Natural killer cell (primary cell): ENCODE measurements at regions not wholly inside any gene's neighbourhood (a gene's known extent, or its start where the extent isn't known, plus 50 kb on each side); places are given as distances from the start of the nearest gene placed in this dataset.
A peak's percentile ranks its signal among the peaks of the same experiment; 100 is the strongest.

Experiments used
- ATAC-seq, 3 donors: fragments of 150-1000 bp in 2 of 3; fragments of 200-7000 bp in 1 of 3; cut with Tn5 transposase; 1 replicate in 1 of 3; 2 replicates in 2 of 3; pipeline ENCODE4 v1.10.0; 2021; ENCODE audit warnings: mild to moderate bottlenecking in 2 of 3, moderate library complexity in 2 of 3
- DNase-seq, 2 donors: peaks; one replicate each; pipeline versions ENCODE4 v3.0.0 to v3.0.0-alpha.2; 2013 to 2021; ENCODE audit warnings: mixed read lengths in 1 of 2
- H3K27ac ChIP-seq: one replicate; pipeline ENCODE4 v1.5.1; 2013; ENCODE audit warnings: mild to moderate bottlenecking, low read length
- H3K27me3 ChIP-seq: one replicate; pipeline ENCODE4 v1.6.1; 2013; ENCODE audit warnings: low read length; ENCODE audit not compliant: control insufficient read depth, insufficient read depth
- H3K36me3 ChIP-seq: one replicate; pipeline ENCODE4 v1.6.1; 2013; ENCODE audit warnings: low read length; ENCODE audit not compliant: control insufficient read depth, insufficient read depth
- H3K4me1 ChIP-seq: one replicate; pipeline ENCODE4 v1.6.1; 2013; ENCODE audit warnings: low read length; ENCODE audit not compliant: control insufficient read depth, insufficient read depth
- H3K4me3 ChIP-seq: one replicate; pipeline ENCODE4 v1.5.1; 2013; ENCODE audit warnings: low read length
- H3K9me3 ChIP-seq: one replicate; pipeline ENCODE4 v1.6.1; 2013; ENCODE audit warnings: low read length; ENCODE audit not compliant: control insufficient read depth, insufficient read depth
- H3K27ac Mint-ChIP-seq, 2 donors: one replicate each; pipeline ENCODE4 v1.8.0; 2022; ENCODE audit warnings: mild to moderate bottlenecking in 2 of 2, mixed read lengths in 2 of 2, moderate library complexity in 1 of 2
- H3K27me3 Mint-ChIP-seq, 2 donors: one replicate each; pipeline ENCODE4 v1.8.0; 2022; ENCODE audit warnings: low read depth in 2 of 2, mixed read lengths in 2 of 2
- H3K36me3 Mint-ChIP-seq: one replicate; pipeline ENCODE4 v1.8.0; 2022; ENCODE audit warnings: mixed read lengths
- H3K4me1 Mint-ChIP-seq, 2 donors: one replicate each; pipeline ENCODE4 v1.8.0; 2022; ENCODE audit warnings: mixed read lengths in 2 of 2
- H3K4me3 Mint-ChIP-seq: one replicate; pipeline ENCODE4 v1.8.0; 2022; ENCODE audit warnings: mild to moderate bottlenecking, moderate library complexity, mixed read lengths
- H3K9me3 Mint-ChIP-seq, 2 donors: one replicate each; pipeline ENCODE4 v1.8.0; 2022; ENCODE audit warnings: mixed read lengths in 2 of 2
- CTCF ChIP-seq: fragments of 200-600 bp; IDR thresholded peaks from one replicate; pipeline ENCODE4 v1.8.0; 2022; ENCODE audit warnings: antibody characterized with exemption
- WGBS: methylation state at CpG from one replicate; pipeline ENCODE4 v1.1.7; 2013; ENCODE audit warnings: missing lambda C conversion rate; ENCODE audit not compliant: insufficient coverage; 5-methylcytosine and 5-hydroxymethylcytosine counted together
- intact Hi-C: fragments of 100-400 bp; cut with micrococcal nuclease; formaldehyde crosslinking; loops from one replicate; pipeline ENCODE4 v1.14.2; 2022

DNA sequence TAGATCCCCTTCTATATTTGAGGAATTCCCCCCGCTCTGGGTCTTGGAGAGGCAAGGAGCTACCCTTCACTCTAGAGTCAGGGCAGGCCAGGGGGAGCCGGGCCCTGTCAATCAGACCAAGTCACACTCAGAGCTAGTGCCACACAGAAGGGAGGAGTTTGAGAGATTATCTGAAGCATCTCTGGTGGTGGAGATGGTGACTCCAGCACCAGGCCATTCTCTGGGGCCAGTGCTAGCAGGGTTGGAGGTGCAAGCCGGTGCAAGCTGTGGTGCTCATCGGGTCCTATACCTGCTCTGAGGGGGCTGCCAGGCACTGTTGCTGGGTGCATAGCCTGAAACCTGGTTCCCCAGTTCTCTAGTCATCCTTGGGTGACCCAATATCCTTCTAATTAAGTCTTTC, 201.2 kb downstream of the COPRS start:
- Histone ChIP-seq H3K9me3 (peaks cover 2% of the 10 kb centered on the region), H3K27ac (no peak overlapping the region), H3K27me3 (no peaks in the 10 kb centered on the region), H3K36me3 (no peaks in the 10 kb centered on the region), H3K4me3 (no peak overlapping the region), H3K4me1 (peaks cover 15% of the 10 kb centered on the region)
- Mint-ChIP-seq H3K9me3 (peaks cover 3 to 4% of the 10 kb centered on the region in 2 donors), H3K27ac (no peak overlapping the region), H3K4me1 (peaks cover 5 to 17% of the 10 kb centered on the region in 2 donors), H3K27me3 (peaks cover under 1 to 13% of the 10 kb centered on the region in 2 donors), H3K36me3 (peaks cover under 1% of the 10 kb centered on the region), H3K4me3 (no peak overlapping the region)
- 86% methylated on average over 4 of the region's 4 CpGs for WGBS
- intact Hi-C loops, result no loop called here
- DNase-seq, result no peak
- ATAC-seq, result no peak
- no peak for TF ChIP-seq CTCF

DNA sequence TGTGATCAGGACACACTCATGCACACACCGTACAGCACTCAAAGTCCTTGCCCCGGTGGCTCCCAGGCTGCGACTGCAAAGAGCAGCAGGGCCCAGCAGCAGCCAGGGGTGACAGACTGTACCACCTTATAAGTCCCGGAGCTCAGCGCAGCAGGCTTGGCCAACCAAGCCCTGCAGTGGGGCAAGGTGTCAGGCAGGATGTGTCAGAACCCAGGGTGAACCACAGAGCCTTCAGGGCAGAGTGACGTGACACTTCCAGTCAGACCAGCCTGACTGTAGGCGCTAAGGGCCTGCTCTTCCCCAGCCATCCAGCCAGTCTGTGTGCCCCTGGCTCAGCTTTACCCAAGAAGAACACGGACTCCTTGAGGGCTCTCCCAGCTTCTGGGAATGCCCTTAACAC, 204.1 kb downstream of the COPRS start:
- no peaks in the 10 kb centered on the region for H3K9me3 ChIP-seq
- peaks cover 15% of the 10 kb centered on the region for H3K4me1 ChIP-seq
- 39% methylated on average over 8 of the region's 8 CpGs for WGBS
- peaks cover 8 to 11% of the 10 kb centered on the region in 2 donors for H3K27me3 Mint-ChIP-seq
- H3K27me3 ChIP-seq, result no peaks in the 10 kb centered on the region
- no peaks in the 10 kb centered on the region for H3K36me3 Mint-ChIP-seq
- no peak for TF ChIP-seq CTCF
- intact Hi-C loops, result no loop called here
- H3K4me3 Mint-ChIP-seq, result peak overlapping the region; percentile 73
- H3K36me3 ChIP-seq, result no peaks in the 10 kb centered on the region
- ATAC-seq (peak; percentile 97 to 100 (median 97)), DNase-seq (peak; percentile 62 to 67)
- peak overlapping the region; percentile 86 to 89 for H3K27ac Mint-ChIP-seq
- H3K9me3 Mint-ChIP-seq, result no peaks in the 10 kb centered on the region
- no peak overlapping the region for H3K4me3 ChIP-seq
- peaks cover 5 to 17% of the 10 kb centered on the region in 2 donors for H3K4me1 Mint-ChIP-seq
- peak overlapping the region; percentile 46 for H3K27ac ChIP-seq

DNA sequence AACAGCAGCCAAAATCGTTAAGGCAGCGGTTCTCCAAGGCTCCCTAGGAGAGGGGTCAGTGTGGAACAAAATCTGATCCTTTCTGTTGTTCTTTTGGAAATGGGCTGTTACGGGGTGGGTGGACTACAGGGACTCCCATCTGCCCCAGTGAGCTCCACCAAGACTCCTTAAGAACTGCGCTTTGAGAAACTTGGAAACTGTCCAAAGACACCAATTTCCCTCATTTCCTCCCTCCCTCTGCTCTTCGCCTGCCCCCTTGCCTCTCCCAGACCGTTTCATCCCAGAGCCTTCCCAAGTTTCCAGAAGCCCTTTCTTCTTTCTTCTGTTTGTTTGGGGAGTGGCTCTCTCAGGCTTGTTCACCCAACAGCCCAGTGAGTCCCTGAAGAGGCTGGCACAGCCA, 205.4 kb downstream of the COPRS start:
- no peaks in the 10 kb centered on the region for H3K27me3 ChIP-seq
- H3K4me1 ChIP-seq, result peaks cover 15% of the 10 kb centered on the region
- H3K4me1 Mint-ChIP-seq, result peaks cover 5 to 17% of the 10 kb centered on the region in 2 donors
- TF ChIP-seq CTCF, result no peak
- H3K27ac ChIP-seq, result no peak overlapping the region
- no peaks in the 10 kb centered on the region for H3K9me3 ChIP-seq
- intact Hi-C loops, result no loop called here
- 85% methylated on average over 3 of the region's 6 CpGs for WGBS
- H3K36me3 Mint-ChIP-seq, result no peaks in the 10 kb centered on the region
- peak overlapping the region in 1 of 2 donors; percentile 44 for H3K27ac Mint-ChIP-seq
- no peak overlapping the region for H3K4me3 Mint-ChIP-seq
- ATAC-seq (no peak), DNase-seq (no peak)
- H3K4me3 ChIP-seq, result no peak overlapping the region
- no peaks in the 10 kb centered on the region for H3K9me3 Mint-ChIP-seq
- H3K27me3 Mint-ChIP-seq, result peaks cover 8% of the 10 kb centered on the region in 2 donors
- H3K36me3 ChIP-seq, result no peaks in the 10 kb centered on the region

GRCh38 chr17:31650756-31651520, 208.1 kb downstream of the COPRS start:
- Mint-ChIP-seq H3K27ac (no peak overlapping the region), H3K4me3 (no peak overlapping the region), H3K27me3 (peaks cover 8% of the 10 kb centered on the region in 2 donors), H3K4me1 (peaks cover 5 to 17% of the 10 kb centered on the region in 2 donors), H3K36me3 (no peaks in the 10 kb centered on the region), H3K9me3 (no peaks in the 10 kb centered on the region)
- 85% methylated on average over 5 of the region's 5 CpGs for WGBS
- Histone ChIP-seq H3K4me1 (peaks cover 15% of the 10 kb centered on the region), H3K36me3 (no peaks in the 10 kb centered on the region), H3K4me3 (no peak overlapping the region), H3K27me3 (no peaks in the 10 kb centered on the region), H3K9me3 (no peaks in the 10 kb centered on the region), H3K27ac (no peak overlapping the region)
- intact Hi-C loops, result no loop called here
- ATAC-seq, result no peak
- no peak for DNase-seq
- no peak for TF ChIP-seq CTCF
